SJCRH30 (cell line): ENCODE measurements at regions not wholly inside any gene's neighbourhood (a gene's known extent, or its start where the extent isn't known, plus 50 kb on each side); places are given as distances from the start of the nearest gene placed in this dataset.
"Not testable (repeated sequence)": the region's sequence is repeated elsewhere in the genome, so short reads cannot be mapped to it uniquely, and the experiment has no call there.

Experiments used
- DNase-seq, 2 experiments: peaks; one replicate each; pipeline ENCODE4 v3.0.0-alpha.2; 2015 to 2020
- H3K27ac ChIP-seq: fragments of 250-450 bp; sonication (Bioruptor Pico); 2 replicates; pipeline ENCODE4 v1.5.1; 2020; ENCODE audit warnings: mild to moderate bottlenecking, moderate library complexity
- H3K27me3 ChIP-seq: fragments of 250-450 bp; sonication (Bioruptor Pico); 2 replicates; pipeline ENCODE4 v1.5.1; 2020; ENCODE audit warnings: mild to moderate bottlenecking, moderate library complexity
- H3K36me3 ChIP-seq: fragments of 250-450 bp; sonication (Bioruptor Pico); 2 replicates; pipeline ENCODE4 v1.5.1; 2020; ENCODE audit warnings: mild to moderate bottlenecking, moderate library complexity
- H3K4me1 ChIP-seq: fragments of 250-450 bp; sonication (Bioruptor Pico); 2 replicates; pipeline ENCODE4 v1.5.1; 2020; ENCODE audit warnings: mild to moderate bottlenecking, moderate library complexity
- H3K4me3 ChIP-seq: fragments of 250-450 bp; sonication (Bioruptor Pico); 2 replicates; pipeline ENCODE4 v1.5.1; 2020; ENCODE audit warnings: mild to moderate bottlenecking, moderate library complexity
- H3K9me3 ChIP-seq: fragments of 250-450 bp; sonication (Bioruptor Pico); replicated peaks from 2 replicates; pipeline ENCODE4 v1.5.1; 2020; ENCODE audit warnings: mild to moderate bottlenecking, moderate library complexity

GRCh38 chr3:144677103-144677502 lies 705.5 kb downstream of the DIPK2A start:
- DNase-seq: peak in 1 of 2 experiments; percentile 7
- H3K9me3 ChIP-seq: no peaks in the 10 kb centered on the region
- no peaks in the 10 kb centered on the region; the same call in 1 of the 2 replicates for H3K27me3 ChIP-seq
- H3K27ac ChIP-seq: no peak overlapping the region
- H3K4me3 ChIP-seq: no peak overlapping the region
- peaks cover 3% of the 10 kb centered on the region; the same call in 1 of the 2 replicates for H3K4me1 ChIP-seq
- H3K36me3 ChIP-seq: no peaks in the 10 kb centered on the region

DNA sequence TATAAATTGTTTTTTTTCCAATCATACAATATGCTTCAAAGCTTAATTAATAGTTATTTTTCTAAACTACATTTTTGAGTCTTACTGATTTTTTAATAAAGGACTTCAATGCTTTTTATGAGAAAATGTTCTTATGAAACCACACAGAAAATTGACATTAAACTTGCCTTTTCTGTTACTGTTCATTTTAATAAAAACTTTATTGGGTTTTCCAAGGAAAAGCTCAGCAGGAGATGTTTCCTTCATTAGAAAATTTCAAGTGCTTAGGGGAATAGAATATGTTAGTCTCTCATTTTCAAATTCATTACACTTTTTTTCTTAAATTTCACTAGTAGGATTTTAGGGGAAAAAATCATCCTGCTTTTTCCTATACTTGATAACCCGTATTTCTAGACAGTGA lies 711.4 kb downstream of the DIPK2A start:
- DNase-seq: no peak

DNA sequence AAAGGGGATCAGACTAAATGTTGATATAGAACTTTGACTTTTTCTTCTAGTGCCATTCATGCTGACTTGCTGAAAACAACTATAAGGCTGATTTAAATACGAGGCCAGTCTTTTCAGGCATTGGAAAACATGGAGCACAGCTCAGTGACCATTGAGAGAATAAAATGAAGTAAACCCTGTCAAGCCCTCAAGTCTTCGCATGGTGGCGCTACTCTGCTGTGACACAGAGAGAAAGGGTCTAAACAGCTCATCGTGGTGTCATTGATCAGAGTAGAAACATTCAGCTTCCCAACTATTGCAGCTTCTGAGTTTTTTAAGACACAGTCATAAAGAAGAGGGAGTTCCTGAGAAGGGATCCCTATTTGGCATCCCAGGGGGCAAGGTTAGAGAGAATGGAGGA lies 716.2 kb downstream of the DIPK2A start:
- Histone ChIP-seq H3K4me3 (no peak overlapping the region), H3K4me1 (no peaks in the 10 kb centered on the region), H3K27ac (no peak overlapping the region), H3K36me3 (no peaks in the 10 kb centered on the region), H3K27me3 (no peaks in the 10 kb centered on the region), H3K9me3 (no peaks in the 10 kb centered on the region)
- DNase-seq: peak; percentile 3 to 42

More for the DNA sequence above, 711.4 kb downstream of the DIPK2A start:
- Histone ChIP-seq H3K4me1 (no peaks in the 10 kb centered on the region), H3K9me3 (no peaks in the 10 kb centered on the region), H3K27me3 (no peaks in the 10 kb centered on the region; the same call in 1 of the 2 replicates), H3K27ac (no peak overlapping the region), H3K4me3 (no peak overlapping the region), H3K36me3 (no peaks in the 10 kb centered on the region)

- Histone ChIP-seq H3K36me3 (no peaks in the 10 kb centered on the region), H3K4me3 (no peak overlapping the region), H3K9me3 (no peaks in the 10 kb centered on the region), H3K27me3 (no peaks in the 10 kb centered on the region), H3K27ac (no peak overlapping the region), H3K4me1 (no peaks in the 10 kb centered on the region)
- DNase-seq: no peak
These were observed 720.9 kb downstream of the DIPK2A start for GRCh38 chr3:144692488-144692887.

DNA sequence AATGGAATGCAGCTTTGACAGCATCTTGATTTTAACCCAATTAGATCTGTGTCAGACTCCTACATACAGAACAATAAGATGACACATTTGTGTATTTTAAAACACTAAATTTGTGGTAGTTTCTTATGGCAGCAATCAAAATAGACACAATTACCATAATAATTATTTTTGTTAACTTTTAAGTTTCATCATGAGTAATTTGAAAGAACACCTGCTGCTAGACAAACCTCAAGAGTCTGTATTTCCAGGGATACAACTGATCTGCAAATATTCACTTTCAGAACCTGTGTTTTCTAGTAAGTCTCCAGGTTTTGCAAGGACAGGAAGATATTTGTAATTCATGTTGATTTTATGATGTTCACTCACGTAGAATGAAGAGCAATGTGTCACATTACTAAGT lies 736.8 kb downstream of the DIPK2A start:
- Histone ChIP-seq H3K4me3 (no peak overlapping the region), H3K27ac (no peak overlapping the region), H3K27me3 (no peaks in the 10 kb centered on the region), H3K9me3 (no peaks in the 10 kb centered on the region), H3K4me1 (no peaks in the 10 kb centered on the region), H3K36me3 (no peaks in the 10 kb centered on the region)
- no peak for DNase-seq

DNA sequence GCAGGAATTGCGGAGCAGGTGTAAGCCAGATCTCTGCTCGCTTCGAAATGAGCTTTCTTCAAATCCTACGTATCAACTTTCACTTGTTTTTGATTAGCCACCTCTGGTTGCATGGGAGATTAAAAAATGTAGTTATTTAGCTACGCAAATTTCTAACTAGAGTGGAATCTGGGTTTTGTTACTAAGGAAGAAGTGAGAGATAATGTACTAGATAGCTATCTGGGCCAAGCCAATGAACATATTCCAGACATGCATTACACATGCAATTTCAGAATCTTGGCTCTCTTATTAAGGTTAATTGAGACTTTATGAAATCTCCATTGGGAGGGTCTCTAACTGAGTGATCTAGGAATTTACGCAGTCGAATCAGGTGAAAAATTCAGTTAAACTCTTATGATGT lies 765.7 kb downstream of the DIPK2A start:
- Histone ChIP-seq H3K27me3 (no peaks in the 10 kb centered on the region), H3K4me3 (no peak overlapping the region), H3K9me3 (no peaks in the 10 kb centered on the region), H3K36me3 (no peaks in the 10 kb centered on the region), H3K4me1 (no peaks in the 10 kb centered on the region), H3K27ac (no peak overlapping the region)
- DNase-seq: no peak

GRCh38 chr3:144743225-144743668 lies 771.6 kb downstream of the DIPK2A start:
- Histone ChIP-seq H3K9me3 (no peaks in the 10 kb centered on the region), H3K27ac (no peak overlapping the region), H3K36me3 (no peaks in the 10 kb centered on the region), H3K4me3 (no peak overlapping the region), H3K27me3 (no peaks in the 10 kb centered on the region), H3K4me1 (no peaks in the 10 kb centered on the region)
- no peak for DNase-seq

DNA sequence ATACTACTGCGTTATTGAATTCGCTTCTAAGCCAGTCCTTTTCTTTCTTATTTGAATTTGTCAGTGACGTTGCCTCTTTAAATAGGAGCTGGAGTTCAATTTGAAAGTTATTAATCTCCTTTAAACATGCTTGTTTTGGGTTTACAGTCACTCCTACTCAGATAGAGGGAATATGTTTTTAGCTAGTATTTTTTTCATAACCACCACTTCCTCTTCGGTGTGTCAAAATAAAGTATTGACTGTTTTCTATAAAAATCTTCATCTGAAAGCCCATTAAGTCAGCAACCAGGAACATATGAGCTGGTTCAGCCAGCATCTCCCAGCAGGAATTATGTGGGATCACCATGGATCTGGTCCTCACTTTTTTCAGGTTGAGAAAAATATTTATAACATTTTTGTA lies 772.9 kb downstream of the DIPK2A start:
- Histone ChIP-seq H3K4me3 (no peak overlapping the region), H3K4me1 (no peaks in the 10 kb centered on the region), H3K9me3 (no peaks in the 10 kb centered on the region), H3K27me3 (no peaks in the 10 kb centered on the region), H3K27ac (no peak overlapping the region), H3K36me3 (no peaks in the 10 kb centered on the region)
- DNase-seq: no peak

DNA sequence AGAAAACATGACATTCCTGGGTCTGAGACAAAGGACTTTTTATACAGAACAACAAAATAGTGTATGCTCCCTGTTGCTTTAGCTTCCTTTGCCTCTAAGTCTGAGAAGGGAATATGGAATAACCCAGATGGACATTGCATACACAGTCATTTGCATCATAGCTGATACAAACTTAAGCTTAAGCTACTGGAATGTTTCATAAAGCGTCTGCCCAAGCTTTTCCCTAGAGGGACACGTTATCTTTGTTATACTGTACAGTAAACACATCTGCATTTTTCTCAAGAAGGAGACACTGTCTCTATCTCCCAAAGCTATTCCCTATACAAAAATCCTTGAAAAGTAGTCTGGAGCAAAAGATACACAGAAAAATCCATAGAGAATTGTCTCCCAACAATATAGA lies 775.0 kb downstream of the DIPK2A start:
- no peaks in the 10 kb centered on the region for H3K9me3 ChIP-seq
- DNase-seq: no peak

DNA sequence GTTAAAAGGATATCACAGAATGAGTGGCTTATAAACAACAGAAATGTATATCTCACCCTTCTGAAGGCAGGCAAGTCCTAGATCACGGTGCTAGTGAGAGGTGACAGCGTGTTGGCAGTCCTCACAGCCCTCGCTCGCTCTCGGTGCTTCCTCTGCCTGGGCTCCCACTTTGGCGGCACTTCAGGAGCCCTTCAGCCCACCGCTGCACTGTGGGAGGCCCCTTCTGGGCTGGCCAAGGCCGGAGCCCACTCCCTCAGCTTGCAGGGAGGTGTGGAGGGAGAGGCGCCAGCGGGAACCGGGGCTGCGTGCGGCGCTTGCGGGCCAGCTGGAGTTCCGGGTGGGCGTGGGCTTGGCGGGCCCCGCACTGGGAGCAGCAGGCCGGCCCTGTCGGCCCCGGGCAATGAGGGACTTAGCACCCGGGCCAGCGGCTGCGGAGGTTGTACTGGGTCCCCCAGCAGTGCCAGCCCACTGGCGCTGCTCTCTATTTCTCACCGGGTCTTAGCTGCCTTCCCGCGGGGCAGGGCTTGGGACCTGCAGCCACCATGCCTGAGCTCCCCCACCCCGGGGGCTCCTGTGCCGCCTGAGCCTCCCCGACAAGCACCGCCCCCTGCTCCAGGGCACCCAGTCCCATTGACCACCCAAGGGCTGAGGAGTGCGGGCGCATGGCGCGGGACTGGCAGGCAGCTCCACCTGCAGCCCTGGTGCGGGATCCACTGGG lies 778.1 kb downstream of the DIPK2A start:
- DNase-seq, H3K27me3 ChIP-seq, H3K27ac ChIP-seq, H3K36me3 ChIP-seq, H3K9me3 ChIP-seq, H3K4me1 ChIP-seq, H3K4me3 ChIP-seq: not testable (repeated sequence)

More for the DNA sequence above, 775.0 kb downstream of the DIPK2A start:
- H3K36me3 ChIP-seq: no peaks in the 10 kb centered on the region
- H3K4me1 ChIP-seq: no peaks in the 10 kb centered on the region
- H3K27me3 ChIP-seq: no peaks in the 10 kb centered on the region
- H3K27ac ChIP-seq: no peak overlapping the region
- no peak overlapping the region for H3K4me3 ChIP-seq

- no peak overlapping the region for H3K4me3 ChIP-seq
- no peaks in the 10 kb centered on the region for H3K9me3 ChIP-seq
- no peaks in the 10 kb centered on the region for H3K36me3 ChIP-seq
- H3K27ac ChIP-seq: no peak overlapping the region
- H3K4me1 ChIP-seq: no peaks in the 10 kb centered on the region
- DNase-seq: no peak
- H3K27me3 ChIP-seq: no peaks in the 10 kb centered on the region
These were observed 782.6 kb downstream of the DIPK2A start for GRCh38 chr3:144754076-144754783.

- Histone ChIP-seq H3K27me3 (no peaks in the 10 kb centered on the region), H3K4me3 (no peak overlapping the region), H3K27ac (no peak overlapping the region), H3K9me3 (no peaks in the 10 kb centered on the region), H3K36me3 (no peaks in the 10 kb centered on the region), H3K4me1 (no peaks in the 10 kb centered on the region)
- DNase-seq: no peak
These were observed 785.2 kb downstream of the DIPK2A start for GRCh38 chr3:144756704-144757440.

- no peak overlapping the region for H3K27ac ChIP-seq
These were observed 789.2 kb downstream of the DIPK2A start for GRCh38 chr3:144760831-144761230.

DNA sequence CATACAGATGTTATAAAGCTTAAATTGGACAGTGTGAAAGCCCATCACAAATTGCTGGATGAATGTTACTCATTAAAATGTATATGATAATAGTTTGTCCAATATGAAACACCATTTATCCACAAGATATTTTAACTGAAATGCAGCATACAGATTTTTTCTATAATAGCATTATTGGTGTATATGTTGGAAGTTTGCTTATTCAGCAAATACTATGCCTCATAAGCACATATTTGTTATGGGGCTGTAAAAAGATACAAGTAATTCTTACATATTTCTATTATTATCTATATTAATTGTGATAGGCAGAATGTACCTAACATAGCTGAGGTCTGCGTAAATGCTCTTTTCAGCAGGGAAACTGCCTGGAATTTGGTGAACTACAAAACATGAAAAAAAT lies 790.5 kb downstream of the DIPK2A start:
- Histone ChIP-seq H3K27me3 (no peaks in the 10 kb centered on the region), H3K9me3 (no peaks in the 10 kb centered on the region), H3K27ac (no peak overlapping the region), H3K36me3 (no peaks in the 10 kb centered on the region), H3K4me3 (no peak overlapping the region), H3K4me1 (no peaks in the 10 kb centered on the region)
- no peak for DNase-seq

More at GRCh38 chr3:144760831-144761230, 789.2 kb downstream of the DIPK2A start:
- Histone ChIP-seq H3K27me3 (no peaks in the 10 kb centered on the region), H3K36me3 (no peaks in the 10 kb centered on the region), H3K9me3 (no peaks in the 10 kb centered on the region), H3K4me3 (no peak overlapping the region), H3K4me1 (no peaks in the 10 kb centered on the region)
- DNase-seq: peak in 1 of 2 experiments; percentile 37

GRCh38 chr3:144763878-144764454 lies 792.3 kb downstream of the DIPK2A start:
- Histone ChIP-seq H3K4me3 (no peak overlapping the region), H3K4me1 (no peaks in the 10 kb centered on the region)
- DNase-seq: no peak

More at GRCh38 chr3:144763878-144764454, 792.3 kb downstream of the DIPK2A start:
- no peaks in the 10 kb centered on the region for H3K9me3 ChIP-seq
- H3K27ac ChIP-seq: no peak overlapping the region
- H3K36me3 ChIP-seq: no peaks in the 10 kb centered on the region
- H3K27me3 ChIP-seq: no peaks in the 10 kb centered on the region
